Glutamatergic neuron (in vitro differentiated cells): ENCODE measurements at regions not wholly inside any gene's neighbourhood (a gene's known extent, or its start where the extent isn't known, plus 50 kb on each side); places are given as distances from the start of the nearest gene placed in this dataset.

Experiments
- DNase-seq: peaks from one replicate; pipeline ENCODE4 v3.0.0; 2022
- H3K27ac Mint-ChIP-seq: one replicate; pipeline ENCODE4 v1.8.0; 2020; ENCODE audit warnings: mild to moderate bottlenecking, mixed read lengths, inconsistent platforms; ENCODE audit not compliant: unreplicated experiment
- H3K27me3 Mint-ChIP-seq: one replicate; pipeline ENCODE4 v1.8.0; 2020; ENCODE audit warnings: mild to moderate bottlenecking, moderate library complexity, mixed read lengths, inconsistent platforms; ENCODE audit not compliant: unreplicated experiment
- H3K36me3 Mint-ChIP-seq: one replicate; pipeline ENCODE4 v1.8.0; 2020; ENCODE audit warnings: mild to moderate bottlenecking, mixed read lengths, inconsistent platforms; ENCODE audit not compliant: unreplicated experiment
- H3K4me1 Mint-ChIP-seq: one replicate; pipeline ENCODE4 v1.8.0; 2020; ENCODE audit warnings: mild to moderate bottlenecking, low read depth, mixed read lengths, inconsistent platforms; ENCODE audit not compliant: unreplicated experiment
- H3K4me3 Mint-ChIP-seq: one replicate; pipeline ENCODE4 v1.8.0; 2020; ENCODE audit warnings: mild to moderate bottlenecking, mixed read lengths, inconsistent platforms; ENCODE audit not compliant: unreplicated experiment
- H3K9me3 Mint-ChIP-seq: one replicate; pipeline ENCODE4 v1.8.0; 2020; ENCODE audit warnings: mild to moderate bottlenecking, moderate library complexity, mixed read lengths, inconsistent platforms; ENCODE audit not compliant: unreplicated experiment
- TF ChIP-seq, protein P1 (sequence below): fragments of 200-600 bp; sonication (generic); IDR thresholded peaks from one replicate; pipeline ENCODE4 v1.5.0; 2021; ENCODE audit not compliant: partially characterized antibody, unreplicated experiment

DNA sequence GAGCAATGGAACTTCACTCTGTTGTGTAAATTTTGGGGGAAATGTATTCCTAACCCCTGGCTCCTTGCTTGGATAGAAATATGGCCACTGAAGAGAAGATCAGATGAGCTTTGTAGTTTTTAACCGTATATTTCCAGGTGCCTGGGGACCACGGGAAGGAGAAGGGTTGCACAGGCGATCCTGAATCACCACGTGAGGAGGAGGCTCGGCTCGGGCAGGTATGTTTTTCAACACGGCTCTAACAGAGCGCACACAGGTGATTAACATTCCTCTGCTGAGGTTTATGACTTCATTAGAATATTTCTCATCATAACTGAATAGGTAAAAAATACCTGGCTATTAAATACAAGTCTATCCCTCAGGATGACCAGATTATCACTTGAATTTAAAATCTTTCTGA lies 495.0 kb upstream of the ZFHX3 start:
- peaks cover 37% of the 10 kb centered on the region for H3K4me1 Mint-ChIP-seq
- no peak for DNase-seq
- H3K9me3 Mint-ChIP-seq = no peaks in the 10 kb centered on the region
- H3K4me3 Mint-ChIP-seq = no peak overlapping the region
- TF ChIP-seq, protein P1, sequence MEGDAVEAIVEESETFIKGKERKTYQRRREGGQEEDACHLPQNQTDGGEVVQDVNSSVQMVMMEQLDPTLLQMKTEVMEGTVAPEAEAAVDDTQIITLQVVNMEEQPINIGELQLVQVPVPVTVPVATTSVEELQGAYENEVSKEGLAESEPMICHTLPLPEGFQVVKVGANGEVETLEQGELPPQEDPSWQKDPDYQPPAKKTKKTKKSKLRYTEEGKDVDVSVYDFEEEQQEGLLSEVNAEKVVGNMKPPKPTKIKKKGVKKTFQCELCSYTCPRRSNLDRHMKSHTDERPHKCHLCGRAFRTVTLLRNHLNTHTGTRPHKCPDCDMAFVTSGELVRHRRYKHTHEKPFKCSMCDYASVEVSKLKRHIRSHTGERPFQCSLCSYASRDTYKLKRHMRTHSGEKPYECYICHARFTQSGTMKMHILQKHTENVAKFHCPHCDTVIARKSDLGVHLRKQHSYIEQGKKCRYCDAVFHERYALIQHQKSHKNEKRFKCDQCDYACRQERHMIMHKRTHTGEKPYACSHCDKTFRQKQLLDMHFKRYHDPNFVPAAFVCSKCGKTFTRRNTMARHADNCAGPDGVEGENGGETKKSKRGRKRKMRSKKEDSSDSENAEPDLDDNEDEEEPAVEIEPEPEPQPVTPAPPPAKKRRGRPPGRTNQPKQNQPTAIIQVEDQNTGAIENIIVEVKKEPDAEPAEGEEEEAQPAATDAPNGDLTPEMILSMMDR = no peak
- no peaks in the 10 kb centered on the region for H3K36me3 Mint-ChIP-seq
- H3K27ac Mint-ChIP-seq = no peak overlapping the region
- peaks cover 1% of the 10 kb centered on the region for H3K27me3 Mint-ChIP-seq

DNA sequence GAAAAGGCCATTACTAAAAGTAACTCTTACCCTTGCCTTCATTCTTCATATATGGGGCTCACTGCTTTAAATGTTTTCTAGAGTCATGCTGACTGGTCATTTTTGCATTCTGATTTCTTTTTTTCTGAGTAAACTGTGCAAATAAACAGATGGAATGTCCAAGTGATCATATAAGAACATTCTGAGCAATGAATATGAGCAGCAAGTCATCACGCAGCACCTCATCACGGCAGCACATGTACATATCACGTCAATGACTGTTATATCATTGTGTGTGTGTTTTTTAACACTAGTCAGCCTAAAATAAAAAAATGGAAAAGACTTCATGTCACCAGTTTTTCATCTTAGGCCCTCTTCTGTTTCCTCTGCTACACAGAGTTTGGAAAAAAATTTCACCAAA lies 490.0 kb upstream of the ZFHX3 start:
- peaks cover 1% of the 10 kb centered on the region for H3K9me3 Mint-ChIP-seq
- TF ChIP-seq, protein P1 = no peak
- H3K27ac Mint-ChIP-seq = no peak overlapping the region
- H3K27me3 Mint-ChIP-seq = peaks cover 5% of the 10 kb centered on the region
- H3K4me3 Mint-ChIP-seq = no peak overlapping the region
- no peaks in the 10 kb centered on the region for H3K4me1 Mint-ChIP-seq
- peaks cover 6% of the 10 kb centered on the region for H3K36me3 Mint-ChIP-seq
- no peak for DNase-seq

DNA sequence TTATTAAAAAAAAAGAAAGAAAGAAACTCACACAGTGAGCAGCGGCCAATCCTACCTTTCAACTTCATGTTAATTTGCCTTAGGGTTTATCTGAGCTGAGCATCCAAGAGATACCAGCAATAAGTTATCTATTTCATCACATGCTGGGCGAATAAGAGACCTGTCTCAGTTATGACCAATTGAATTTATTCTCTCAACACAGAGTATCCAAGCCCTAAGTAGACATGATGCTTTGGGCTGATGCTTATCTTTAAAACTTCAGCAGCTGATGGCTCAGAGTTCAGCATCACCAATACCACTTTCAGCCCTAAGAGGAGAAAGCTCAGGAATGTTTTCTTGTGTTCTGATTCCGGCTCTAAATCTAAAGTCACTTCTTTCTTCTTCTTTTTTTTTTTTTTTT lies 489.0 kb upstream of the ZFHX3 start:
- H3K36me3 Mint-ChIP-seq = peaks cover 9% of the 10 kb centered on the region
- H3K4me3 Mint-ChIP-seq = no peak overlapping the region
- H3K27ac Mint-ChIP-seq = no peak overlapping the region
- no peak for DNase-seq
- TF ChIP-seq, protein P1 = no peak
- no peaks in the 10 kb centered on the region for H3K4me1 Mint-ChIP-seq
- H3K9me3 Mint-ChIP-seq = peaks cover 3% of the 10 kb centered on the region
- H3K27me3 Mint-ChIP-seq = peaks cover 5% of the 10 kb centered on the region

DNA sequence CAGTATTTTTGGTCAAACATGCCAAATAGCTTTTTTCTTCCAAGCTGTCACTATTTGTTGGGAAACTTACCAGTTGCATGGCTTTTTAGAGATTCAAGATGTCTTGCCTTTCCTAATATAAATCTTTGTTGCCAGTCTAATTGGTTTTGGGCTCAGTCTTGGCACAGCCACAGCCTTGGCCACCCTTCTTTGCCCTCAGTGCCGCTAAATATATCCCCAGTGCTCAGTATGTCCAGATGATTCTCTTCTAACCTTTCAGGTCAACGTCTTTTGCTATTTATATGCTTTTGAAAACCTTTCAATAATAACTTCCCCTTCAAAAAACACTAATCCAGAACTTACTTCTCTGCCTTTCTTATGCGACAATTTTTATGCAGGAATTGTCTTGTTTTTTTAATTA lies 483.1 kb upstream of the ZFHX3 start:
- H3K4me1 Mint-ChIP-seq = peaks cover 1% of the 10 kb centered on the region
- H3K27ac Mint-ChIP-seq = no peak overlapping the region
- no peak for DNase-seq
- H3K4me3 Mint-ChIP-seq = no peak overlapping the region
- H3K36me3 Mint-ChIP-seq = peaks cover 9% of the 10 kb centered on the region
- H3K27me3 Mint-ChIP-seq = peaks cover 5% of the 10 kb centered on the region
- TF ChIP-seq, protein P1 = no peak
- peaks cover 3% of the 10 kb centered on the region for H3K9me3 Mint-ChIP-seq

DNA sequence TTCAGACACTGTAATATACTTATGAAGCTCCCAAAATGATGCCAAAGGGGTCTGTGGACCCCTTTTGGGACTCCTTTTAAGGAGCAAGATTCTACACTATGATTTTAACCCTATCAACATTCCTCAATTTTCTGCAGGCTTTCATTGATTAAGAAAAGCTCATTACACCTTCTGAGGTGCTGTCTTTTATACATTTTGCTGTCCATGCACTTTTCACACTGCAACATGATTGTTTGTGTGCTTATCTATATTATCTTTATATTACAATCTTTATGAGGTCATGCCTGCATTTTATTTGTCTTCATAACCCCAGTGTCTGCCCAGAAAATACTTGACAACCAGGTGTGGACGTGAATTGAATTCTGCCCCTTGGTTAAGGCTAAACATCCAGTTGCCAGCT lies 482.6 kb upstream of the ZFHX3 start:
- DNase-seq = no peak
- TF ChIP-seq, protein P1 = no peak
- Mint-ChIP-seq H3K27me3 (peaks cover 5% of the 10 kb centered on the region), H3K4me3 (no peak overlapping the region), H3K36me3 (peaks cover 9% of the 10 kb centered on the region), H3K27ac (no peak overlapping the region), H3K9me3 (peaks cover 3% of the 10 kb centered on the region), H3K4me1 (peaks cover 1% of the 10 kb centered on the region)
